IMR-90 (cell line): ENCODE measurements at regions not wholly inside any gene's neighbourhood (a gene's known extent, or its start where the extent isn't known, plus 50 kb on each side); places are given as distances from the start of the nearest gene placed in this dataset.

Source experiments
- ATAC-seq: fragments of 200-7000 bp; cut with Tn5 transposase; 2 replicates; pipeline ENCODE4 v1.9.1; 2020; ENCODE audit warnings: low read depth, mild to moderate bottlenecking, moderate library complexity
- BruUV-seq: library from RNA; stranded (reverse); fragments of 400-500 nt; replicated peaks from 2 replicates; lab custom pipeline; 2021; lab: Mats Ljungman, UMichigan
- CTCF ChIA-PET: fragments of 300-600 bp; formaldehyde crosslinking; extraction: SDS; loops from one replicate; lab custom pipeline; 2021; ENCODE audit warnings: antibody characterized with exemption; lab: Yijun Ruan, JAX
- POLR2A ChIA-PET: fragments of 300-600 bp; sonication (Branson Sonifier 250); formaldehyde crosslinking; loops from one replicate; lab custom pipeline; 2022; ENCODE audit warnings: antibody characterized with exemption; ENCODE audit not compliant: unreplicated experiment; lab: Charles Lee
- DNase-seq: peaks from one replicate; pipeline ENCODE4 v3.0.0; 2013
- H2AFZ ChIP-seq: replicated peaks from 2 replicates; pipeline ENCODE3; 2013; ENCODE audit warnings: low read length, mild to moderate bottlenecking; ENCODE audit not compliant: poor library complexity
- H2AK5ac ChIP-seq: 2 replicates; pipeline ENCODE4 v1.6.1; 2013; ENCODE audit warnings: low read depth, low read length, inconsistent platforms
- H2AK9ac ChIP-seq: replicated peaks from 2 replicates; pipeline ENCODE3; 2013; ENCODE audit warnings: mild to moderate bottlenecking, low read depth, low read length, moderate library complexity; ENCODE audit not compliant: poor library complexity
- H2BK120ac ChIP-seq: 2 replicates; pipeline ENCODE4 v1.6.1; 2013; ENCODE audit warnings: low read depth, low read length, inconsistent platforms
- H2BK15ac ChIP-seq: 3 replicates; pipeline ENCODE4 v1.6.1; 2013; ENCODE audit warnings: low read depth, low read length, inconsistent platforms
- H2BK20ac ChIP-seq: 2 replicates; pipeline ENCODE4 v1.6.1; 2013; ENCODE audit warnings: low read depth, mild to moderate bottlenecking, inconsistent platforms, low read length, moderate library complexity
- H2BK5ac ChIP-seq: 2 replicates; pipeline ENCODE4 v1.6.1; 2013; ENCODE audit warnings: mild to moderate bottlenecking, low read depth, low read length, inconsistent platforms; ENCODE audit not compliant: poor library complexity, severe bottlenecking
- H3K14ac ChIP-seq: replicated peaks from 2 replicates; pipeline ENCODE4 v1.6.1; 2013; ENCODE audit warnings: low read depth, low read length, inconsistent platforms
- H3K18ac ChIP-seq: 2 replicates; pipeline ENCODE4 v1.6.1; 2013; ENCODE audit warnings: low read depth, low read length, control low read depth
- H3K23ac ChIP-seq: 2 replicates; pipeline ENCODE4 v1.6.1; 2013; ENCODE audit warnings: low read depth, low read length, inconsistent platforms
- H3K27ac ChIP-seq: 2 replicates; pipeline ENCODE4 v1.5.1; 2013; ENCODE audit warnings: mild to moderate bottlenecking, control low read depth, low read length; ENCODE audit not compliant: insufficient read depth
- H3K27me3 ChIP-seq: 2 replicates; pipeline ENCODE4 v1.6.1; 2013; ENCODE audit warnings: low read length; ENCODE audit not compliant: control insufficient read depth, insufficient read depth
- H3K36me3 ChIP-seq: 2 replicates; pipeline ENCODE4 v1.6.1; 2013; ENCODE audit warnings: low read length, mixed read lengths; ENCODE audit not compliant: control insufficient read depth, insufficient read depth
- H3K4ac ChIP-seq: 2 replicates; pipeline ENCODE4 v1.6.1; 2013; ENCODE audit warnings: low read depth, low read length, inconsistent platforms
- H3K4me1 ChIP-seq: 2 replicates; pipeline ENCODE4 v1.6.1; 2013; ENCODE audit warnings: low read length, mixed read lengths; ENCODE audit not compliant: control insufficient read depth, insufficient read depth
- H3K4me2 ChIP-seq: 2 replicates; pipeline ENCODE4 v1.6.1; 2013; ENCODE audit warnings: low read depth, mild to moderate bottlenecking, control low read depth, low read length, moderate library complexity
- H3K4me3 ChIP-seq: 2 replicates; pipeline ENCODE4 v1.5.1; 2013; ENCODE audit warnings: low read depth, mild to moderate bottlenecking, control low read depth, low read length, moderate library complexity; ENCODE audit not compliant: insufficient read depth
- H3K56ac ChIP-seq: 2 replicates; pipeline ENCODE4 v1.6.1; 2013; ENCODE audit warnings: low read length, inconsistent platforms; ENCODE audit not compliant: insufficient read depth; ENCODE audit errors: extremely low read depth
- H3K79me1 ChIP-seq, 2 experiments: 2 replicates each; pipeline ENCODE4 v1.6.1; 2013; ENCODE audit warnings: low read length in 2 of 2, inconsistent platforms in 1 of 2, low read depth in 1 of 2
- H3K9ac ChIP-seq: 2 replicates; pipeline ENCODE4 v1.6.1; 2013; ENCODE audit warnings: low read depth, low read length, control low read depth
- H3K9me1 ChIP-seq: 2 replicates; pipeline ENCODE4 v1.6.1; 2013; ENCODE audit warnings: low read length, inconsistent platforms; ENCODE audit not compliant: insufficient read depth
- H3K9me3 ChIP-seq: 2 replicates; pipeline ENCODE4 v1.6.1; 2013; ENCODE audit warnings: low read length; ENCODE audit not compliant: control insufficient read depth, insufficient read depth
- H4K20me1 ChIP-seq: 2 replicates; pipeline ENCODE4 v1.6.1; 2013; ENCODE audit warnings: low read length, inconsistent platforms; ENCODE audit not compliant: insufficient read depth
- H4K5ac ChIP-seq: 2 replicates; pipeline ENCODE4 v1.6.1; 2013; ENCODE audit warnings: mild to moderate bottlenecking, low read depth, low read length, control low read depth
- H4K8ac ChIP-seq, 2 experiments: 2 replicates each; pipeline ENCODE4 v1.6.1; 2013; ENCODE audit warnings: low read depth in 2 of 2, low read length in 2 of 2, control low read depth in 1 of 2, inconsistent platforms in 1 of 2
- H4K91ac ChIP-seq: 2 replicates; pipeline ENCODE4 v1.6.1; 2013; ENCODE audit warnings: low read depth, low read length, inconsistent platforms; ENCODE audit not compliant: insufficient read depth
- CEBPB ChIP-seq: IDR thresholded peaks from 2 replicates; pipeline ENCODE4 v1.6.1; 2012; ENCODE audit warnings: low read depth, low read length, improper control_type of control experiment
- CHD1 ChIP-seq: IDR thresholded peaks from 2 replicates; pipeline ENCODE4 v1.6.1; 2012; ENCODE audit warnings: low read depth, low read length, improper control_type of control experiment
- FOS ChIP-seq: fragments of 150-350 bp; IDR thresholded peaks from 2 replicates; pipeline ENCODE4 v1.6.1; 2016; ENCODE audit warnings: low read depth, low read length
- MAFK ChIP-seq: IDR thresholded peaks from 2 replicates; pipeline ENCODE4 v1.6.1; 2012; ENCODE audit warnings: low read depth, low read length, improper control_type of control experiment
- NFE2L2 ChIP-seq: fragments of 150-350 bp; IDR thresholded peaks from 2 replicates; pipeline ENCODE4 v1.6.1; 2016; ENCODE audit warnings: low read depth, mild to moderate bottlenecking, low read length
- RAD21 ChIP-seq: IDR thresholded peaks from 2 replicates; pipeline ENCODE4 v1.6.1; 2012; ENCODE audit warnings: low read length, improper control_type of control experiment
- RFX5 ChIP-seq: IDR thresholded peaks from 2 replicates; pipeline ENCODE4 v1.8.0; 2012; ENCODE audit warnings: low read depth, mild to moderate bottlenecking, low read length, moderate library complexity
- USF2 ChIP-seq: fragments of 150-350 bp; IDR thresholded peaks from 2 replicates; pipeline ENCODE4 v1.6.1; 2017; ENCODE audit warnings: mild to moderate bottlenecking, antibody characterized with exemption, low read length, low read depth
- WGBS, 2 experiments: methylation state at CpG; one replicate each; pipeline versions ENCODE4 v1.1.5 to v1.1.7; 2013; ENCODE audit warnings: missing lambda C conversion rate in 2 of 2; ENCODE audit not compliant: insufficient read length in 1 of 2; ENCODE audit errors: extremely low coverage in 2 of 2; 5-methylcytosine and 5-hydroxymethylcytosine counted together
- dilution Hi-C: fragments of 300-500 bp; cut with HindIII; formaldehyde crosslinking; loops from one replicate; pipeline ENCODE4 v1.14.3; 2018; ENCODE audit warnings: low sequenced_read_pairs; ENCODE audit not compliant: unreplicated experiment
- in situ Hi-C: fragments of 300-500 bp; cut with MboI; formaldehyde crosslinking; loops from 3 replicates; pipeline ENCODE4 v1.14.3; 2019; ENCODE audit warnings: low sequenced_read_pairs, inconsistent platforms, mixed read lengths
- intact Hi-C: fragments of 100-400 bp; cut with micrococcal nuclease; formaldehyde crosslinking; loops from 2 replicates; pipeline ENCODE4 v1.10.0; 2022

DNA sequence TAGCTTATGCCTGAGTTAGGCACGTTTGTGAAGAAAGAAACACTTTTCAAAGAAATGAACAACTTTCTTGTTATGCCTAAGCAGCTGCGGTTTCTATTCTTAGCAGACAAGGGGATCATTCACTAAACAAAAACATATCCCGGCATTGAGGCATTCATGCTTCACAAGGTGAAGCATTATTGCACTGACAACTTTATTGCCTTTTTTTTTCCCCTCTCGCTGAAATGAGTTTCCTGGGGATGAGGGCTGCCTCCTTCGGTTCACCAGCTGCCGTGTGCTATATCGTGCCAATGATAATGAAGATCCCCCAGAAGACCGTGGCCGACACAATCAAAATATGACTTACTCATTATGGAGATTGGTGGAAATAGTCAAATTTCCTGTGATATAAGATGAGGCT is 288.2 kb upstream of the ST6GAL2 start:
- Histone ChIP-seq H2BK20ac (no peak overlapping the region), H3K9me1 (no peaks in the 10 kb centered on the region), H3K4ac (no peak overlapping the region), H4K20me1 (no peaks in the 10 kb centered on the region), H3K9me3 (peaks cover 4% of the 10 kb centered on the region; the same call in 1 of the 2 replicates), H3K14ac (no peak overlapping the region), H3K9ac (no peak overlapping the region), H2BK15ac (no peak overlapping the region), H3K36me3 (no peaks in the 10 kb centered on the region), H3K79me1 (no peaks in the 10 kb centered on the region), H3K27me3 (no peaks in the 10 kb centered on the region), H2AK5ac (no peak overlapping the region), H4K91ac (no peak overlapping the region), H2BK5ac (no peak overlapping the region), H3K18ac (no peak overlapping the region), H2BK120ac (no peak overlapping the region), H4K8ac (no peak overlapping the region), H2AFZ (no peak overlapping the region), H3K27ac (no peak overlapping the region), H3K4me2 (no peak overlapping the region), H3K23ac (no peak overlapping the region), H3K56ac (no peak overlapping the region), H3K4me1 (no peaks in the 10 kb centered on the region), H4K5ac (no peak overlapping the region), H2AK9ac (no peak overlapping the region), H3K4me3 (no peak overlapping the region)
- no CpG with 5 or more reads among the region's 9 CpGs for WGBS, 2 experiments
- dilution Hi-C loops (no loop called here), in situ Hi-C loops (no loop called here), intact Hi-C loops (no loop called here)
- DNase-seq (no peak), ATAC-seq (no peak)
- BruUV-seq, result no TSS peak
- ChIA-PET POLR2A (no interaction called here), CTCF (no interaction called here)
- TF ChIP-seq RAD21 (no peak), FOS (no peak), USF2 (no peak), CEBPB (no peak), RFX5 (no peak), NFE2L2 (no peak), MAFK (no peak), CHD1 (no peak)
